K562 (cell line): ENCODE measurements at regions not wholly inside any gene's neighbourhood (a gene's known extent, or its start where the extent isn't known, plus 50 kb on each side); places are given as distances from the start of the nearest gene placed in this dataset.

Source experiments
- ATAC-seq: fragments of 200-7000 bp; cut with Tn5 transposase; 3 replicates; pipeline ENCODE4 v1.9.1; 2020; ENCODE audit warnings: moderate library complexity
- BruUV-seq: library from RNA; stranded (reverse); fragments of 400-500 nt; replicated peaks from 2 replicates; lab custom pipeline; 2021; lab: Mats Ljungman, UMichigan
- CTCF ChIA-PET: fragments of 300-600 bp; formaldehyde crosslinking; extraction: SDS; loops from one replicate; lab custom pipeline; 2021; ENCODE audit warnings: low intra/inter-chr PET ratio; lab: Yijun Ruan, JAX
- POLR2A ChIA-PET: fragments of 300-600, 350-650 bp; sonication (Branson Sonifier 250); formaldehyde crosslinking; extraction: SDS; loops from one replicate; lab custom pipeline; 2021; ENCODE audit warnings: antibody characterized with exemption, inconsistent platforms; lab: Yijun Ruan, JAX
- DNase-seq, 4 experiments: peaks; one replicate each; pipeline versions ENCODE4 v3.0.0 to v3.0.0-alpha.2; 2011 to 2018; ENCODE audit warnings: low spot score in 3 of 4, mixed read lengths in 3 of 4; ENCODE audit errors: extremely low read depth in 1 of 4
- FAIRE-seq: peaks from 2 replicates; lab custom pipeline; 2011; peaks lifted over from hg19 to GRCh38; lab: Jason Lieb, UNC
- H2AFZ ChIP-seq: 2 replicates; pipeline ENCODE4 v1.6.0; 2011; ENCODE audit warnings: low read depth, low read length, control low read depth, inconsistent platforms
- H3K27ac ChIP-seq: fragments of 200-600 bp; 3 replicates; pipeline ENCODE4 v1.8.0; 2011; ENCODE audit warnings: low read depth, mild to moderate bottlenecking, control low read depth, inconsistent platforms, low read length, moderate library complexity, mixed read lengths; ENCODE audit errors: extremely low read depth
- H3K27me3 ChIP-seq, 2 experiments: fragments of 300-600 bp in 1 of 2; 2 replicates in 1 of 2; 3 replicates in 1 of 2; pipeline versions ENCODE4 v1.6.0 to v1.8.0; 2011; ENCODE audit warnings: inconsistent platforms in 2 of 2, low read length in 2 of 2, mild to moderate bottlenecking in 1 of 2, mixed read lengths in 1 of 2, moderate library complexity in 1 of 2; ENCODE audit not compliant: control insufficient read depth in 2 of 2, insufficient read depth in 2 of 2
- H3K36me3 ChIP-seq: fragments of 300-600 bp; 3 replicates; pipeline ENCODE4 v1.8.0; 2011; ENCODE audit warnings: mild to moderate bottlenecking, low read length, inconsistent platforms; ENCODE audit not compliant: control insufficient read depth, insufficient read depth
- H3K4me1 ChIP-seq, 2 experiments: fragments of 200-600 bp in 1 of 2; replicated peaks in 1 of 2; 2 replicates in 1 of 2; 3 replicates in 1 of 2; pipeline versions ENCODE4 v1.5.1 to v1.8.0; 2011; ENCODE audit warnings: inconsistent platforms in 2 of 2, low read length in 2 of 2, mild to moderate bottlenecking in 1 of 2, mixed read lengths in 1 of 2, moderate library complexity in 1 of 2; ENCODE audit not compliant: control insufficient read depth in 2 of 2, insufficient read depth in 2 of 2
- H3K4me2 ChIP-seq: 2 replicates; pipeline ENCODE4 v1.6.1; 2011; ENCODE audit warnings: low read length, control low read depth, inconsistent platforms, mixed read lengths; ENCODE audit not compliant: insufficient read depth
- H3K4me3 ChIP-seq: fragments of 200-600 bp; sonication (generic), shearing (Covaris generic); 2 replicates; pipeline ENCODE4 v1.5.1; 2016; ENCODE audit warnings: control low read depth, inconsistent platforms
- H3K79me2 ChIP-seq: fragments of 200-600 bp; 3 replicates; pipeline ENCODE4 v1.8.0; 2011; ENCODE audit warnings: low read length, inconsistent platforms; ENCODE audit not compliant: control insufficient read depth, insufficient read depth
- H3K9ac ChIP-seq, 2 experiments: 2 replicates each; pipeline versions ENCODE4 v1.6.0 to v1.6.1; 2011; ENCODE audit warnings: low read depth in 2 of 2, low read length in 2 of 2, control low read depth in 1 of 2, inconsistent platforms in 1 of 2, mild to moderate bottlenecking in 1 of 2, mixed read lengths in 1 of 2; ENCODE audit not compliant: insufficient read depth in 1 of 2
- H3K9me1 ChIP-seq: one replicate; pipeline ENCODE4 v1.6.0; 2011; ENCODE audit warnings: inconsistent platforms, mild to moderate bottlenecking, low read length, moderate library complexity; ENCODE audit not compliant: control insufficient read depth, insufficient read depth
- H3K9me3 ChIP-seq: replicated peaks from 2 replicates; pipeline ENCODE4 v1.5.1; 2011; ENCODE audit warnings: low read depth, low read length, inconsistent platforms; ENCODE audit not compliant: control insufficient read depth, insufficient read depth
- H4K20me1 ChIP-seq: replicated peaks from 2 replicates; pipeline ENCODE4 v1.6.1; 2011; ENCODE audit warnings: low read length, inconsistent platforms, mixed read lengths; ENCODE audit not compliant: control insufficient read depth, insufficient read depth
- ATF7 ChIP-seq: fragments of 450-650 bp; IDR thresholded peaks from 2 replicates; pipeline ENCODE4 v1.7.1; 2014; ENCODE audit warnings: mild to moderate bottlenecking, moderate library complexity
- BCLAF1 ChIP-seq, 2 experiments: fragments of 450-650 bp in 1 of 2; IDR thresholded peaks; 2 replicates each; pipeline ENCODE4 v1.6.1; 2011 to 2017; ENCODE audit warnings: low read depth in 2 of 2, antibody characterized with exemption in 1 of 2, borderline replicate concordance in 1 of 2, low read length in 1 of 2, mild to moderate bottlenecking in 1 of 2, mixed read lengths in 1 of 2; ENCODE audit not compliant: control insufficient read depth in 1 of 2
- CREB3 ChIP-seq: fragments of 450-650 bp; conservative IDR thresholded peaks from 2 replicates; pipeline ENCODE4 v1.6.1; 2016; ENCODE audit warnings: missing genetic modification characterization, low read depth, mild to moderate bottlenecking, missing compliant biosample characterization, moderate library complexity
- EGR1 ChIP-seq: fragments of 450-650 bp; conservative IDR thresholded peaks from 2 replicates; pipeline ENCODE4 v1.6.1; 2017; ENCODE audit warnings: mild to moderate bottlenecking
- ESRRA ChIP-seq: fragments of 450-650 bp; IDR thresholded peaks from 2 replicates; pipeline ENCODE4 v1.6.1; 2014; ENCODE audit warnings: low read depth, mild to moderate bottlenecking, moderate library complexity, borderline replicate concordance
- FOS ChIP-seq: IDR thresholded peaks from 3 replicates; pipeline ENCODE4 v1.6.1; 2011; ENCODE audit not compliant: insufficient read length; ENCODE audit errors: extremely low read depth
- JUNB ChIP-seq: fragments of 450-650 bp; formaldehyde crosslinking; conservative IDR thresholded peaks from 2 replicates; pipeline ENCODE4 v1.4.0; 2020; ENCODE audit warnings: mild to moderate bottlenecking
- NFE2L1 ChIP-seq: fragments of 450-650 bp; IDR thresholded peaks from 2 replicates; pipeline ENCODE4 v1.6.1; 2016; ENCODE audit warnings: missing genetic modification characterization, low read depth, mild to moderate bottlenecking, missing compliant biosample characterization, moderate library complexity, borderline replicate concordance
- ZNF589 ChIP-seq: fragments of 200-800 bp; sonication (Bioruptor generic); IDR thresholded peaks from 2 replicates; pipeline ENCODE4 v1.6.1; 2016; ENCODE audit warnings: low read depth, missing genetic modification characterization, missing compliant biosample characterization
- WGBS: fragments of 100-300 bp; shearing (Covaris generic); methylation state at CpG from one replicate; pipeline ENCODE4 v1.1.6; 2016; ENCODE audit warnings: low coverage, mixed read lengths; ENCODE audit not compliant: insufficient coverage; ENCODE audit errors: missing lambda C conversion rate; 5-methylcytosine and 5-hydroxymethylcytosine counted together
- in situ Hi-C: fragments of 300-500 bp; cut with MboI; formaldehyde crosslinking; loops from 4 replicates; pipeline ENCODE4 v1.15.0; 2018; ENCODE audit warnings: inconsistent platforms, mixed read lengths
- intact Hi-C: fragments of 100-400 bp; cut with micrococcal nuclease; formaldehyde crosslinking; loops from 2 replicates; pipeline ENCODE4 v1.14.2; 2022

- peak; percentile 66 for TF ChIP-seq EGR1
- TF ChIP-seq FOS: no peak
- DNase-seq (peak in 2 of 4 experiments; percentile 14), ATAC-seq (no peak), FAIRE-seq (no peak)
- H3K4me2 ChIP-seq: no peak overlapping the region
- ChIA-PET CTCF (no interaction called here), POLR2A (no interaction called here)
- H3K27ac ChIP-seq: no peak overlapping the region
- H3K4me3 ChIP-seq: no peak overlapping the region
- no peaks in the 10 kb centered on the region for H3K36me3 ChIP-seq
- no peak overlapping the region for H3K9ac ChIP-seq
- H3K9me1 ChIP-seq: no peaks in the 10 kb centered on the region
- no TSS peak for BruUV-seq
- peaks cover 0 to 36% of the 10 kb centered on the region in 2 experiments; a peak in 2 of 5 replicates for H3K27me3 ChIP-seq
- no peak overlapping the region for H2AFZ ChIP-seq
- no peaks in the 10 kb centered on the region; the same call in 1 of the 2 replicates for H4K20me1 ChIP-seq
- no peaks in the 10 kb centered on the region for H3K9me3 ChIP-seq
- no peaks in the 10 kb centered on the region for H3K79me2 ChIP-seq
- in situ Hi-C loops: no loop called here
- intact Hi-C loops: no loop called here
- 11% methylated on average over 21 of the region's 38 CpGs for WGBS
- H3K4me1 ChIP-seq: peaks cover 0 to 16% of the 10 kb centered on the region in 2 experiments; a peak in 2 of 5 replicates
Observed at GRCh38 chr14:101077481-101078074, 174.1 kb upstream of the RTL1 start.

GRCh38 chr14:101078170-101078891 is 174.8 kb upstream of the RTL1 start:
- no peak overlapping the region for H3K4me2 ChIP-seq
- H2AFZ ChIP-seq: no peak overlapping the region
- peaks cover 0 to 11% of the 10 kb centered on the region in 2 experiments; a peak in 2 of 5 replicates for H3K4me1 ChIP-seq
- no peaks in the 10 kb centered on the region; the same call in 1 of the 2 replicates for H4K20me1 ChIP-seq
- H3K4me3 ChIP-seq: no peak overlapping the region
- no peaks in the 10 kb centered on the region for H3K9me1 ChIP-seq
- no peak for FAIRE-seq
- H3K9ac ChIP-seq: no peak overlapping the region
- ChIA-PET POLR2A (no interaction called here), CTCF (no interaction called here)
- H3K9me3 ChIP-seq: no peaks in the 10 kb centered on the region
- intact Hi-C loops: no loop called here
- no peaks in the 10 kb centered on the region for H3K79me2 ChIP-seq
- no peak for ATAC-seq
- no TSS peak for BruUV-seq
- peaks cover 0 to 40% of the 10 kb centered on the region in 2 experiments; a peak in 2 of 5 replicates for H3K27me3 ChIP-seq
- in situ Hi-C loops: no loop called here
- no peaks in the 10 kb centered on the region for H3K36me3 ChIP-seq
- no peak for DNase-seq
- WGBS: 7% methylated on average over 5 of the region's 8 CpGs
- no peak overlapping the region for H3K27ac ChIP-seq
- TF ChIP-seq BCLAF1 (IDR thresholded peaks at IDR 0.05; ENCODE audit: borderline replicate concordance in 1 of 2, control insufficient read depth in 1 of 2, low read depth in 2 of 2, low read length in 1 of 2) (no peak), ATF7 (no peak), JUNB (CRISPR knock-in tag) (no peak), ZNF589 (CRISPR knock-in tag) (no peak), CREB3 (tag) (no peak), NFE2L1 (no peak), ESRRA (no peak)
